GM18517 (cell line): ENCODE measurements at regions not wholly inside any gene's neighbourhood (a gene's known extent, or its start where the extent isn't known, plus 50 kb on each side); places are given as distances from the start of the nearest gene placed in this dataset.
"Not testable (repeated sequence)": the region's sequence is repeated elsewhere in the genome, so short reads cannot be mapped to it uniquely, and the experiment has no call there.

Source experiments
- ATAC-seq: cut with Tn5 transposase; IDR thresholded peaks from one replicate; pipeline ENCODE4 v1.9.1; 2021; ENCODE audit warnings: mild to moderate bottlenecking, moderate library complexity; ENCODE audit not compliant: unreplicated experiment

- no peak for ATAC-seq
These were observed 52.7 kb upstream of the CRIM1 start for GRCh38 chr2:36302911-36303310.

- ATAC-seq = no peak
These were observed 53.7 kb upstream of the CRIM1 start for GRCh38 chr2:36301843-36302242.

- ATAC-seq = no peak
These were observed 54.9 kb upstream of the CRIM1 start for GRCh38 chr2:36300697-36301096.

- ATAC-seq = no peak
These were observed 58.8 kb upstream of the CRIM1 start for GRCh38 chr2:36296798-36297197.

- no peak for ATAC-seq
These were observed 61.3 kb upstream of the CRIM1 start for GRCh38 chr2:36294316-36294721.

- no peak for ATAC-seq
These were observed 65.2 kb upstream of the CRIM1 start for GRCh38 chr2:36290306-36290856.

GRCh38 chr2:36289731-36290130, 65.8 kb upstream of the CRIM1 start:
- ATAC-seq = no peak

- no peak for ATAC-seq
These were observed 68.0 kb upstream of the CRIM1 start for GRCh38 chr2:36287363-36288275.

- ATAC-seq = not testable (repeated sequence)
These were observed 76.1 kb upstream of the CRIM1 start for GRCh38 chr2:36279506-36279905.

GRCh38 chr2:36277881-36278523, 77.6 kb upstream of the CRIM1 start:
- ATAC-seq = no peak

GRCh38 chr2:36277146-36277808, 78.3 kb upstream of the CRIM1 start:
- ATAC-seq = no peak

- ATAC-seq = no peak
These were observed 84.3 kb upstream of the CRIM1 start for GRCh38 chr2:36271266-36271665.

- no peak for ATAC-seq
These were observed 84.8 kb upstream of the CRIM1 start for GRCh38 chr2:36270758-36271157.

GRCh38 chr2:36267194-36267593, 88.4 kb upstream of the CRIM1 start:
- no peak for ATAC-seq

- ATAC-seq = no peak
These were observed 88.9 kb upstream of the CRIM1 start for GRCh38 chr2:36266536-36267121.

GRCh38 chr2:36262581-36262980, 93.0 kb upstream of the CRIM1 start:
- no peak for ATAC-seq

- ATAC-seq = no peak
These were observed 99.7 kb upstream of the CRIM1 start for GRCh38 chr2:36255863-36256262.

GRCh38 chr2:36253086-36253485, 102.5 kb upstream of the CRIM1 start:
- no peak for ATAC-seq

GRCh38 chr2:36246320-36246990, 109.1 kb upstream of the CRIM1 start:
- peak; percentile 95 for ATAC-seq

- ATAC-seq = no peak
These were observed 109.9 kb upstream of the CRIM1 start for GRCh38 chr2:36245651-36246050.
